GM23248 (cell line): ENCODE measurements at regions not wholly inside any gene's neighbourhood (a gene's known extent, or its start where the extent isn't known, plus 50 kb on each side); places are given as distances from the start of the nearest gene placed in this dataset.

ENCODE experiments used
- DNase-seq: peaks from one replicate; pipeline ENCODE4 v3.0.0-alpha.2; 2015
- H2AFZ ChIP-seq: fragments of 200-600 bp; sonication (generic); 2 replicates; pipeline ENCODE4 v1.6.1; 2016; ENCODE audit warnings: antibody characterized with exemption
- H3F3A ChIP-seq: fragments of 200-600 bp; sonication (generic); 2 replicates; pipeline ENCODE4 v1.6.1; 2016; ENCODE audit warnings: mild to moderate bottlenecking, antibody characterized with exemption, mixed run types; ENCODE audit not compliant: insufficient read depth
- H3K27ac ChIP-seq: fragments of 200-600 bp; sonication (generic); 2 replicates; pipeline ENCODE4 v1.5.1; 2016; ENCODE audit warnings: mild to moderate bottlenecking
- H3K27me3 ChIP-seq: fragments of 200-600 bp; sonication (generic); replicated peaks from 2 replicates; pipeline ENCODE4 v1.6.1; 2016; ENCODE audit warnings: mild to moderate bottlenecking; ENCODE audit not compliant: insufficient read depth
- H3K36me3 ChIP-seq: fragments of 200-600 bp; sonication (generic); 2 replicates; pipeline ENCODE4 v1.6.1; 2016; ENCODE audit warnings: low read depth, mild to moderate bottlenecking
- H3K4me1 ChIP-seq: fragments of 200-600 bp; sonication (generic); 2 replicates; pipeline ENCODE4 v1.6.1; 2016; ENCODE audit warnings: mild to moderate bottlenecking; ENCODE audit not compliant: insufficient read depth
- H3K4me2 ChIP-seq: fragments of 200-600 bp; sonication (generic); one replicate; pipeline ENCODE4 v1.6.1; 2016; ENCODE audit warnings: mild to moderate bottlenecking; ENCODE audit not compliant: unreplicated experiment
- H3K4me3 ChIP-seq: fragments of 200-600 bp; sonication (generic); 2 replicates; pipeline ENCODE4 v1.5.1; 2016; ENCODE audit warnings: mild to moderate bottlenecking
- H3K79me2 ChIP-seq: fragments of 200-600 bp; sonication (generic); 2 replicates; pipeline ENCODE4 v1.6.1; 2016; ENCODE audit warnings: mild to moderate bottlenecking; ENCODE audit not compliant: insufficient read depth
- H3K9ac ChIP-seq: fragments of 200-600 bp; sonication (generic); 2 replicates; pipeline ENCODE4 v1.6.1; 2016; ENCODE audit warnings: mild to moderate bottlenecking
- H3K9me2 ChIP-seq: fragments of 200-600 bp; sonication (generic); 2 replicates; pipeline ENCODE4 v1.6.1; 2016; ENCODE audit warnings: mixed run types, mild to moderate bottlenecking, moderate library complexity; ENCODE audit not compliant: insufficient read depth
- H3K9me3 ChIP-seq: fragments of 200-600 bp; sonication (generic); one replicate; pipeline ENCODE4 v1.6.1; 2017; ENCODE audit warnings: low read depth
- H4K20me1 ChIP-seq: fragments of 200-600 bp; sonication (generic); 2 replicates; pipeline ENCODE4 v1.6.0; 2016; ENCODE audit not compliant: insufficient read depth
- EZH2 ChIP-seq: fragments of 200-600 bp; sonication (generic); IDR thresholded peaks from 2 replicates; pipeline ENCODE4 v1.6.1; 2018; ENCODE audit warnings: antibody characterized with exemption, mild to moderate bottlenecking; ENCODE audit not compliant: insufficient read depth, poor library complexity, severe bottlenecking
- EZH2phosphoT487 ChIP-seq: fragments of 200-600 bp; sonication (generic); IDR thresholded peaks from 2 replicates; pipeline ENCODE4 v1.6.1; 2018; ENCODE audit warnings: antibody characterized with exemption, moderate library complexity, mild to moderate bottlenecking, low read depth; ENCODE audit not compliant: insufficient read depth
- WGBS, 2 experiments: methylation state at CpG; one replicate each; pipeline ENCODE4 v1.1.6; 2015 to 2017; ENCODE audit warnings: low lambda C conversion rate in 2 of 2, low coverage in 1 of 2; ENCODE audit errors: missing lambda C conversion rate in 2 of 2; 5-methylcytosine and 5-hydroxymethylcytosine counted together
- in situ Hi-C: fragments of 300-500 bp; cut with MboI; formaldehyde crosslinking; loops from 2 replicates; pipeline ENCODE4 v1.15.0; 2020

- no peaks in the 10 kb centered on the region for H3K79me2 ChIP-seq
- WGBS, 2 experiments, result 12 to 19% methylated on average over 9 of the region's 9 CpGs
- TF ChIP-seq EZH2phosphoT487, result no peak
- no peak for TF ChIP-seq EZH2
- H3K9me2 ChIP-seq, result no peaks in the 10 kb centered on the region
- in situ Hi-C loops, result no loop called here
- no peaks in the 10 kb centered on the region for H3K4me1 ChIP-seq
- no peaks in the 10 kb centered on the region for H4K20me1 ChIP-seq
- no peak overlapping the region for H3K27ac ChIP-seq
- no peaks in the 10 kb centered on the region for H3F3A ChIP-seq
- H2AFZ ChIP-seq, result no peak overlapping the region
- H3K4me3 ChIP-seq, result no peak overlapping the region
- no peaks in the 10 kb centered on the region for H3K36me3 ChIP-seq
- H3K9ac ChIP-seq, result no peak overlapping the region
- H3K4me2 ChIP-seq, result no peak overlapping the region
- no peaks in the 10 kb centered on the region for H3K27me3 ChIP-seq
- H3K9me3 ChIP-seq, result no peaks in the 10 kb centered on the region
- no peak for DNase-seq
These were observed 1074.9 kb downstream of the TDRD15 start for GRCh38 chr2:22198381-22199283.

GRCh38 chr2:22199994-22200393, 1076.2 kb downstream of the TDRD15 start:
- no peak for DNase-seq
- H3K4me1 ChIP-seq, result no peaks in the 10 kb centered on the region
- no peaks in the 10 kb centered on the region for H3K9me2 ChIP-seq
- no peak overlapping the region for H3K4me3 ChIP-seq
- in situ Hi-C loops, result no loop called here
- H3K36me3 ChIP-seq, result no peaks in the 10 kb centered on the region
- H3K9me3 ChIP-seq, result no peaks in the 10 kb centered on the region
- H3K27ac ChIP-seq, result no peak overlapping the region
- H3K79me2 ChIP-seq, result no peaks in the 10 kb centered on the region
- no peaks in the 10 kb centered on the region for H4K20me1 ChIP-seq
- no peak overlapping the region for H3K4me2 ChIP-seq
- H3F3A ChIP-seq, result no peaks in the 10 kb centered on the region
- TF ChIP-seq EZH2phosphoT487 (no peak), EZH2 (no peak)
- no peaks in the 10 kb centered on the region for H3K27me3 ChIP-seq
- H2AFZ ChIP-seq, result no peak overlapping the region
- no peak overlapping the region for H3K9ac ChIP-seq

GRCh38 chr2:22209545-22209944, 1085.8 kb downstream of the TDRD15 start:
- Histone ChIP-seq H3K4me3 (no peak overlapping the region), H3K4me1 (no peaks in the 10 kb centered on the region), H3K27ac (no peak overlapping the region), H3K79me2 (no peaks in the 10 kb centered on the region), H2AFZ (no peak overlapping the region), H3K9me2 (no peaks in the 10 kb centered on the region), H3K9me3 (no peaks in the 10 kb centered on the region), H3K36me3 (no peaks in the 10 kb centered on the region), H3K9ac (no peak overlapping the region), H3F3A (no peaks in the 10 kb centered on the region), H3K4me2 (no peak overlapping the region), H3K27me3 (no peaks in the 10 kb centered on the region), H4K20me1 (no peaks in the 10 kb centered on the region)
- in situ Hi-C loops, result no loop called here
- TF ChIP-seq EZH2, result no peak
- no peak for TF ChIP-seq EZH2phosphoT487
- DNase-seq, result no peak
- 34 to 45% methylated on average over 3 of the region's 3 CpGs for WGBS, 2 experiments

GRCh38 chr2:22213237-22213636, 1089.5 kb downstream of the TDRD15 start:
- no peak overlapping the region for H3K4me2 ChIP-seq
- no peaks in the 10 kb centered on the region for H3F3A ChIP-seq
- H3K9me3 ChIP-seq, result no peaks in the 10 kb centered on the region
- no peak overlapping the region for H3K4me3 ChIP-seq
- no peak for DNase-seq
- no peak overlapping the region for H3K27ac ChIP-seq
- H3K9me2 ChIP-seq, result no peaks in the 10 kb centered on the region
- no peak overlapping the region for H3K9ac ChIP-seq
- TF ChIP-seq EZH2 (no peak), EZH2phosphoT487 (no peak)
- H3K36me3 ChIP-seq, result no peaks in the 10 kb centered on the region
- no peak overlapping the region for H2AFZ ChIP-seq
- H4K20me1 ChIP-seq, result no peaks in the 10 kb centered on the region
- no peaks in the 10 kb centered on the region for H3K27me3 ChIP-seq
- H3K79me2 ChIP-seq, result no peaks in the 10 kb centered on the region
- H3K4me1 ChIP-seq, result no peaks in the 10 kb centered on the region
- in situ Hi-C loops, result no loop called here
- 6 to 9% methylated on average over 2 of the region's 2 CpGs for WGBS, 2 experiments
